ENCODE measurements at regions not wholly inside any gene's neighbourhood (a gene's known extent, or its start where the extent isn't known, plus 50 kb on each side); places are given as distances from the start of the nearest gene placed in this dataset.

GRCh38 chr2:41911033-41911432 lies 136.8 kb upstream of the PKDCC start:
- no peak for TF ChIP-seq CTCF (IDR thresholded peaks at IDR 0.05)
- no peak for TF ChIP-seq POLR2A (IDR thresholded peaks at IDR 0.05)
